GM19395 (cell line): ENCODE measurements at regions not wholly inside any gene's neighbourhood (a gene's known extent, or its start where the extent isn't known, plus 50 kb on each side); places are given as distances from the start of the nearest gene placed in this dataset.

ENCODE experiments used
- ATAC-seq: cut with Tn5 transposase; IDR thresholded peaks from one replicate; pipeline ENCODE4 v1.9.1; 2021; ENCODE audit warnings: mild to moderate bottlenecking, moderate library complexity; ENCODE audit not compliant: unreplicated experiment

DNA sequence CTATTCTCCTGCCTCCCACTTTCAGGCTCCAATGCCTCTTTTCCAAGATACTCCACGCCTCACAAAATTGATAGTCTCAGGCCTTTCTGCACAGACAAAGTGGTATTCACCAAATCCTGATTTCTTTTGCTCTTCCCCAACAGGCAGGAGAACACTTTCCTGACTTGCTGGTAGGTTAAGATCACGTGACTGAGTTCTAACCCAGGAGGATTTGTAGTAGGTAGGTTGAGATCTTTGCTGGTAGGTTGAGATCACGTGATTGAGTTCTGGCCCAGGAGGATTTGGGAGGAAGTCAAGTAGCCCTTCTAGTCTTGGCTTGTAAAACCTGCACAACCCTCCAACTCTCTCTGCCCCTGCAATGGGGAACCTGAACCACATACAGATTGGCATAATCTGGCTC, 741.5 kb downstream of the TYW1 start:
- ATAC-seq: no peak

DNA sequence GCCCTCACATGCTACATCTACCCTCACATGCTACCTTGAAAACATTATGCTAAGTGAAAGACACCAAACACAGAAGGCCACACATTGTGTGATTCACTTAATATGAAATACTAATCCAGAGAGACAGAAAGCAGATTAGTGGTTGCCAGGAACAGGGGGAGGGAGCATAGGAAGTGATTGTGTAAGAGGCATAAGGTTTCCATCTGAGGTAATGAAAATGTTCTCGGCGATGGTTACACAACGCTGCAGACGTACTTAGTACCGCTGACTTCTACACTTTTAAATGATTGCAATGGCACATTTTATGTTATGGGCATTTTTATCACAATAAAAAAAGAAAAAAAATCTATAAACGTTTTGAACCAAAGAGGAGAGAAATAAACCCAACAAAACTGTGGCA, 742.3 kb downstream of the TYW1 start:
- no peak for ATAC-seq

DNA sequence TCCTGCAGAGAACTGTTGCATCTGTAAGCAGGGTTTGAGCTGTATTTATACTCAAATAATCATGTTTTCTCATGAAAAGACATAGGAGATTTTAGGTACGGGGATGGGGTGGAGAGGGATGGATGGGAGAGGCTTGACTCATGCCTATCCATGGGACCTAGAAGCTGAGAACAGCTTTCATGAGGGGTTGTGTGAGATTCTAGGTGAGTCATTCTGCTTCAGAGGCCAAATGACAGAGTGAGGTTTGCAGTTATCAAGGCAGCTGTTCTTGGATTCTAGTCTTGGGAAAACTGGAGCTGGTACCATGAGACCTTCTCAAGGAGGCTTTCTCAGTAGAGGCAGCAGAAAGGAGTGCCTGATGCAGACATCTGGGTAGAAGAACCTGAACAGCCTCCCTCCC, 746.9 kb downstream of the TYW1 start:
- ATAC-seq: no peak

DNA sequence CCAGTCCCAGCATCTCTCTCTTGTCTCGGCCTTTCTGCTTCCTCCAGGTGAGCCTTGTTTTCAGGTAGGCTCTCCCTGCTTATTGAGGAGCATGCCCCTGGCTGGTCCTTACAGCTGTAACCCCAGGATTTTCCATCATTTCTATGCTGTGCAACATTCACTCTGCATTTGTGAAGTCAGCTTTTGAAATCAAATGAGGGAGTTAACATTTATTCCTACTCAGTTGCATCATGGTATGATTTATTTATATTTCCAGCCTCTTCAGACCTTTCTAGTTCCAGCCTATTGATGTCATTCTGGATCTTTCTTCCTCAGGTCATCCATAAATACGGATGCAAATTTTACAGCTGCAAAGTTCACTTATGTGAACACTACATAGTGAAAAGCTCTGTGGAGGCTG, 755.6 kb downstream of the TYW1 start:
- ATAC-seq: no peak

DNA sequence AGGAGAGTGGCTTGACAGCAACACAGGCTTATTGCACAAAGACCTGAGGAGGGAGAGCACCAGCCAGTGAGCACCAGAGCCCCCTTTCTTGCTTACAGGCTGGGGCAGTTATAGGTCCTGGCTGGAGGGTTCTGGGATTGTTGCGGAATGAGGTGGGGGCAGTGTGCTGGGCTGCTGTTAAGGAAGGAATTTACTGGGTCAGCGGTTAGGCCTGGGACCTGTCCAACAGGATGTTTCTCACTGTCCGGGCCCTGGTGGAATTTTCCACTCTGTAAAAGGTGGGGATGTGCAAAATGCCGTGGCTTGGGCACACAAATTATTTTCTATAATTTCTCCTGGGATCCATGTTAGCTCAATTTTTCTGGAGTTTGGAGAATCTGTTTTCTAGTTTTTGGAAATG, 757.3 kb downstream of the TYW1 start:
- ATAC-seq: no peak

DNA sequence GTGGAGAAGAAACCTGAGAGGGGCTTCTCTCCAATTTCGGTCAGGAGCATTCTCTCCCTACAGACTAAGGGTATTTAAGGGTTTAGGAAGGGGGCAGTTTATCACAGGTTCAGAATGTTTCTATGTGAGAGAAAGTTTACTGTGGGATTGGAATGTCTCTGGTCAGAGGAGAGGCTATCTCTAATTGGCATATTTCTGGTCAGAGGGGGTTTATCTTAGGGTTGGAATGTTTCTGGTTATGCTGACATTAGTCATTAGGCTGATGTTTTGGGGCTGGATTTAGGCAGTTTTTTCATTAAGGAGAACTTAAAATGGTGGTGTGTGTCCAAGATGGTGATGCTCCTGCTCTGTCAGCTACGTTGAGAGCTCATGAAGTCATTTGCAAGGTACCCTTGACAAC, 758.0 kb downstream of the TYW1 start:
- ATAC-seq: no peak

DNA sequence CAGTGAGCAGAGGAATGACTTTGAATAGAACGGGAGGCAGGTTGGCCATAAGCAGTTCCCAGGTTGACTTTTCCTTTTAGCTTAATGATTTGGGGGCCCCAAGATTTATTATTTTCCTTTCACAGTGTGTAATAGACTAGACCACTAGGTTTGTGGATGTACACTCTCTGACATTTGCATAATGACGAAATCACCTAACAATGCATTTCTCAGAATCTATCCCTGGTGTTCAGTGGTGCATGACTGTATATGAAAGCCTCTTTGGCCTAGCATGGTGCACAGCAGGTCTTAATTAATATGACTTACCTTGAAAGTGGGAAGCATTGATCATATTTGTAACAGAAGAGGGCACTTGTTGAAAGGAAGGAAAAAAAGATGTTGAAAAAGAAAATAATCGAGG, 761.9 kb downstream of the TYW1 start:
- ATAC-seq: no peak

DNA sequence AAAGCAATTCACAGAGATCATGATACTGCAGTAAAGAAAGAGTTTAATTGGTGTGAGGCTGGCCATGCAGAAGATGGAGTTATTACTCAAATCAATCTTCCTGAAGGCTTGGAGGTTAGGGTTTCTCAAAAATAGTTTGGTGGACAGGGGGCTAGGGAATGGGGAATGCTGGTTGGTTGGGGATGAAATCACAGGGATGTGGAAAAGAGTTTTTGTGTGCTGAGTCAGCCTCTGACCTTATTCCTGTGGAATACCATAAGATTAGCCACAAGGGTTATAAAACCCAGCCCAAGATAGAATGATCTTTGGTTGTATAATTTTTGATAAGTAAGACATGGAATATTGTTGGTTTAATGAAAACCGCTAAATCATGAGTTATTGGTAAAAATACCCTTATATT, 764.3 kb downstream of the TYW1 start:
- ATAC-seq: no peak

GRCh38 chr7:67762516-67762915, 765.9 kb downstream of the TYW1 start:
- ATAC-seq: no peak

- no peak for ATAC-seq
These were observed 767.7 kb downstream of the TYW1 start for GRCh38 chr7:67764289-67764688.

GRCh38 chr7:67765481-67766175, 769.0 kb downstream of the TYW1 start:
- no peak for ATAC-seq

- no peak for ATAC-seq
These were observed 770.3 kb downstream of the TYW1 start for GRCh38 chr7:67766906-67767410.

DNA sequence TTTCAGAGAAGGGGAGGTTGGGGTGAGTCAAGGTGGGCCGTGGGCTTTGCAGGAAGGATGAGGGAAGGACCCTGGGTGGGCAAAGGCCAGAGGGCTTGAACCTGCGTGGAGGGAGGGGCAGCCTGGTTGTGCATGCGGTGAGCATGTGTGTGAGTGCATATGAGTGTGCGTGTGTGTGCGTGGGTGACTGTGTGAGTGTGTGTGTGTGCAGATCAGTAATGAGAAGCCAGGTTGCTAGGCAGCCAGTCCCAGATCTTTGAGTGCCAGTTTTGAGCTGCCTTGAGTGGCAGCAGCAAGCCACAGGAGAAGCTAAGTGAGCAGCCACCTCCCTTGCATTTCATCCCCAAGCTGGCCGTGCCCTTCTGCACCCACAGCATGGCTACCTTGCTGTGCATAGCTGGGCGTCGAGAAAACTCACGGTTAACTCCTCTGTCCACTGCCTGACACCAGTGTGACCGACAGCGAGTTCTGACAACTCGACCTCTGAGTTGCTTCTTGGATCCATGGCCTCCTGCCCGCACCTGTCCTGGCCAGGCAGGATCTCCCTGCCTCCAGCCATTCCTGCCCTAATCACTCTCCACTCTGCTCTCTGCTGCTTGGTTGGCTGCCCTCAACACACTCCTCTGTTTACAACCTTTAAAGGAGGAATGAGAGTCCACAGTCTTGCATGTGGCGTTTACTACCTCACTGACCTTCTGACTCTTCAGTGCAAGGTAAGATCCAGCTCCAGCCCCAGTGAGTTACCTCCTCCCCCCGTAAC, 775.4 kb downstream of the TYW1 start:
- no peak for ATAC-seq

DNA sequence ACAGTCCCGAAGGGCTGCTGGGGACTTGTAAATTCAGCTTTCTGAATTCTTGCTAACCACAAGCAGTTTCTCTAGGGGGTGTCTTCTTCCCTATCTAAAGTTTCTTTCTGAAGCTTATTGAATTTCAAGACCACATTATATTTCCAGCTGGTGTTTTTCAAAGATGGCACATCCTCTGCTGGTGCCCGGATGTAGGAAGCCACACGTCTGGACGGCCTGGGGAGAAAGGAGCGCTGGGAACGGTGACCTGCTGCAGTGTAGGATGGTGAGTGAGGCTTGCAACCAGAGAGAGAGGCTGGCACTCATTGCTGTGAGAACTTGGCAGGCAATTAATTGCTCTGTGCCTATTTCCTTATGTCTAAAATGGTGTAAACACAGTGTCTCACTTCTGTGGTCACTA, 776.4 kb downstream of the TYW1 start:
- ATAC-seq: no peak

DNA sequence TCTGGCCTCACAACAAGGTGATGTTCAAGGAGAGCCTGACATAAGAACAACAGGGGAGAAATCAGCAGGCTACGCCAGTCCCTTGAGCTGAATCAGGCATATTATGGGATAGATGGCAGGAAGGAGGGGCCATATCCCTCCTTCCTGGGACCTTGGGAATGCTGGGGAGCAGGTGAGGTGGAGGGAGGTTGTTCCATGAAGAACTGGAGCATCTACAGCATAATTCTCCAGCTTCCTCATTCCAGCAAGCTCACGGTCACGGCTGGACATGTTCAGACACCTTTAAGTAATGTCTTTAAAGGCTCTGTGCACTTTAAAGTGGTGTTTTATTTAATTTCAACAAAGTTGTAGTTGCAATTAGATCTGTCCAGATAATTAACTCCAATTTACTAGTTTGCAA, 780.5 kb downstream of the TYW1 start:
- ATAC-seq: no peak

DNA sequence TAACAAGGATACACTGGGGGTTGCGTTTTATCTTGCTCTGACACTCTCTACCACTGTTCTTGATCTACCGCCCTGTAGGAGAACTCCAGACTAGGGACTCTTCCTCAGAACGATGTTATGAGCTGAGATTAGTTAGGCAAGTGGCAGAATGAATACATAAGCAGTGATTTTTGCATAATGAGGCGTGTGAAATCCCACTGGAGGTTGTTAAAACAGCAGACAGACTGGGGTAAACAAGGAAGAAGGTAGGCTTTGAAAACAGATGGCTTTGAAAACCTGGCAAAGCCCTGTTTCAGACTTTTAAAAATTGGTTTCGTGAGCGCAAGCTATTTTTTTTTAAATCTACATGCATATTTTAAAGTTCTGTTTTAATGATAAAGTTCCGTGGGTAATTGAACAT, 785.2 kb downstream of the TYW1 start:
- no peak for ATAC-seq

GRCh38 chr7:67786021-67786420, 789.4 kb downstream of the TYW1 start:
- ATAC-seq: no peak

GRCh38 chr7:67788669-67789068, 792.0 kb downstream of the TYW1 start:
- no peak for ATAC-seq

DNA sequence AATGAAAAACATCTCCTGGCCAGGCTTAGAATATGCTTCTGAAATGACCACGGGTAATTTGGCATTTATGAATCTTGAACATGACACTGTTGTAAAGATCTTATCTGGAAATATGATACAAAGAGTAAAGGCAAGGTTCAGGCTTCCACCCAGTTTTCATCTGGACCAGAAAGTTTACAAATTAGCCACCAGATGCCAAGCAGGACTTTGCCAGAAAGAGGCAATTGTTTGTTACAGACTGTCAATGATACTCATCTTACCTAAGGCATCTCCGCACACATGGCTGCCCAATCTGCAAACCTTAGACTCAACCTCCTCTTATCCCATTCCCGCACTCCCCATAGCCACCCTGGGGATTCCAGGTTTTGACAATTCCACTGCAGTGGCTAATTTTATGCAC, 795.3 kb downstream of the TYW1 start:
- no peak for ATAC-seq

- ATAC-seq: no peak
These were observed 797.9 kb downstream of the TYW1 start for GRCh38 chr7:67794544-67794943.

DNA sequence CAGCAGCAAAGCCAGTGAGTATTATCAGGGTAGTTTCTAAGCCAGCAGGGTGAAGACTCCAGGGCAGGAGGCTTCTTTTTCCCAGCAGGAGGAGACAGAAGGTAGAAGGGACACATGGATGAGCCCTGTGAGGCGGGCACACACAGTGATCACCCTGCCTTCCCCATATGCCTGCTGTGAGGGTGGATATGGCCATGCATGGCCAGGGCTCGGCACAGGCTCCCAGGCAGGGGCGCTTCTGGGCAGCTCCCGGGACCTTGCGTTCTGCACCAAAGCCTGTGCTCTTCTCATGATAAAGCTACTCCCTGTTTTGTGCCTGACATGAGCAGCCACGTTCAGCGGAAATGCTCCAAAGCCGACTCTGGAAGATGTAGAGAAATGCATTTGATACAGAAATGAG, 807.2 kb downstream of the TYW1 start:
- no peak for ATAC-seq

DNA sequence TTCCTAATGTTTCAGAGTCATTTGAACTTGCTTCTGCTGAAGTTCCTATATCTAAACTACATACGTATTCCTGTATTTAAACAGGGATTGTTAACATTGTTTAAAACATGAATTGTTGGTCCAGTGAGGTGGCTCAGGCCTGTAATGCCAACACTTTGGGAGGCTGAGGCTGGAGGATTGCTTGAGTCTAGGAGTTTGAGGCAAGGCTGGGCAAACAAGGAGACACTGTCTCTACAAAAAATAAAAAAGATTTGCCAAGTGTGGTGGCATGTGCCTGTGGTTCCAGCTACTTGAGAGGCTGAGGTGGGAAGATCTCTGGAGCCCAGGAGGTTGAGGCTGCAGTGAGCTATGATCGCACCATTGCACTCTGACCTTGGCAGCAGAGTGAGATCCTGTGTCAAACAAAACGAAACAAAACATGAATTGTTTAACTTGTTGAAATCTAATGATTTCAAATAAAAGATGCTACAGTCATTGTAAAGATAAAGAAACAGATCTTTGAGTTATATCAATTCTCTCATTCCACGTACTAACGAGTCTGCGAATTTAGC, 809.4 kb downstream of the TYW1 start:
- ATAC-seq: no peak
